Cardiac muscle cell (in vitro differentiated cells and primary cell): ENCODE measurements at regions not wholly inside any gene's neighbourhood (a gene's known extent, or its start where the extent isn't known, plus 50 kb on each side); places are given as distances from the start of the nearest gene placed in this dataset.

ENCODE experiments used
- DNase-seq, 2 donors: peaks; one replicate each; pipeline versions ENCODE4 v3.0.0 to v3.0.0-alpha.2; 2010 to 2017; ENCODE audit warnings: low read depth in 1 of 2, low spot score in 1 of 2
- H3K27ac ChIP-seq: fragments of 200-600 bp; sonication (generic); 2 replicates; pipeline ENCODE4 v1.5.1; 2016
- H3K27me3 ChIP-seq: fragments of 200-600 bp; sonication (generic); 2 replicates; pipeline ENCODE4 v1.6.0; 2016; ENCODE audit warnings: control low read depth
- H3K36me3 ChIP-seq: fragments of 200-600 bp; sonication (generic); 2 replicates; pipeline ENCODE4 v1.5.1; 2016; ENCODE audit warnings: control low read depth
- H3K4me1 ChIP-seq: fragments of 200-600 bp; sonication (generic); 2 replicates; pipeline ENCODE4 v1.8.1; 2017; ENCODE audit warnings: low read depth, mild to moderate bottlenecking, mixed run types
- H3K4me3 ChIP-seq: fragments of 200-600 bp; sonication (generic); 2 replicates; pipeline ENCODE4 v1.5.1; 2016; ENCODE audit warnings: mild to moderate bottlenecking
- H3K9me3 ChIP-seq: fragments of 200-600 bp; sonication (generic); 2 replicates; pipeline ENCODE4 v1.5.1; 2017; ENCODE audit warnings: low read depth, mild to moderate bottlenecking, control low read depth
- CTCF ChIP-seq: IDR thresholded peaks from 2 replicates; pipeline ENCODE4 v1.5.1; 2012; ENCODE audit warnings: low read depth, mild to moderate bottlenecking, low read length

GRCh38 chr17:70603226-70603625 is 433.9 kb downstream of the KCNJ2 start:
- no peaks in the 10 kb centered on the region for H3K4me1 ChIP-seq
- no peak for DNase-seq
- no peaks in the 10 kb centered on the region for H3K9me3 ChIP-seq
- H3K4me3 ChIP-seq: no peak overlapping the region
- no peaks in the 10 kb centered on the region for H3K27me3 ChIP-seq
- TF ChIP-seq CTCF: no peak
- H3K27ac ChIP-seq: no peak overlapping the region
- H3K36me3 ChIP-seq: no peaks in the 10 kb centered on the region

- H3K36me3 ChIP-seq: no peaks in the 10 kb centered on the region
- DNase-seq: no peak
- no peak for TF ChIP-seq CTCF
- no peak overlapping the region for H3K4me3 ChIP-seq
- no peaks in the 10 kb centered on the region for H3K4me1 ChIP-seq
- no peaks in the 10 kb centered on the region for H3K9me3 ChIP-seq
- H3K27ac ChIP-seq: no peak overlapping the region
- H3K27me3 ChIP-seq: no peaks in the 10 kb centered on the region
Measured at GRCh38 chr17:70604854-70605253, 435.5 kb downstream of the KCNJ2 start.

GRCh38 chr17:70606086-70606485 is 436.8 kb downstream of the KCNJ2 start:
- no peak for TF ChIP-seq CTCF
- Histone ChIP-seq H3K4me3 (no peak overlapping the region), H3K9me3 (no peaks in the 10 kb centered on the region), H3K27me3 (no peaks in the 10 kb centered on the region), H3K27ac (no peak overlapping the region), H3K4me1 (no peaks in the 10 kb centered on the region), H3K36me3 (no peaks in the 10 kb centered on the region)
- DNase-seq: no peak

GRCh38 chr17:70608193-70608592 is 438.9 kb downstream of the KCNJ2 start:
- Histone ChIP-seq H3K9me3 (no peaks in the 10 kb centered on the region), H3K36me3 (no peaks in the 10 kb centered on the region), H3K4me1 (no peaks in the 10 kb centered on the region), H3K27me3 (no peaks in the 10 kb centered on the region), H3K4me3 (no peak overlapping the region), H3K27ac (no peak overlapping the region)
- TF ChIP-seq CTCF: no peak
- DNase-seq: no peak

GRCh38 chr17:70608957-70609356 is 439.6 kb downstream of the KCNJ2 start:
- TF ChIP-seq CTCF: no peak

GRCh38 chr17:70609566-70609965 is 440.2 kb downstream of the KCNJ2 start:
- TF ChIP-seq CTCF: no peak

More at GRCh38 chr17:70608957-70609356, 439.6 kb downstream of the KCNJ2 start:
- Histone ChIP-seq H3K27ac (no peak overlapping the region), H3K9me3 (no peaks in the 10 kb centered on the region), H3K36me3 (no peaks in the 10 kb centered on the region), H3K4me3 (no peak overlapping the region), H3K27me3 (no peaks in the 10 kb centered on the region), H3K4me1 (no peaks in the 10 kb centered on the region)
- DNase-seq: no peak

More at GRCh38 chr17:70609566-70609965, 440.2 kb downstream of the KCNJ2 start:
- Histone ChIP-seq H3K9me3 (no peaks in the 10 kb centered on the region), H3K36me3 (no peaks in the 10 kb centered on the region), H3K27ac (no peak overlapping the region), H3K4me1 (no peaks in the 10 kb centered on the region), H3K27me3 (no peaks in the 10 kb centered on the region), H3K4me3 (no peak overlapping the region)
- no peak for DNase-seq
